ENCODE measurements at regions not wholly inside any gene's neighbourhood (a gene's known extent, or its start where the extent isn't known, plus 50 kb on each side); places are given as distances from the start of the nearest gene placed in this dataset.

GRCh38 chr16:63096857-63097256 is 1060.6 kb upstream of the CDH8 start:
- no peak for TF ChIP-seq POLR2A (IDR thresholded peaks at IDR 0.05)
- TF ChIP-seq CTCF (IDR thresholded peaks at IDR 0.05): no peak
- TF ChIP-seq POLR2AphosphoS5 (IDR thresholded peaks at IDR 0.05; ENCODE audit: insufficient read depth in 1 of 2, low read depth in 1 of 2): no peak

Data from vagina (tissue), 2 donors.